ENCODE measurements at regions not wholly inside any gene's neighbourhood (a gene's known extent, or its start where the extent isn't known, plus 50 kb on each side); places are given as distances from the start of the nearest gene placed in this dataset.
A peak's percentile ranks its signal among the peaks of the same experiment; 100 is the strongest.

GRCh38 chr7:131100357-131101054 lies 227.2 kb upstream of the MKLN1 start:
- no peak for DNase-seq (ENCODE audit: low read depth in 2 of 2, low spot score in 1 of 2)

DNA sequence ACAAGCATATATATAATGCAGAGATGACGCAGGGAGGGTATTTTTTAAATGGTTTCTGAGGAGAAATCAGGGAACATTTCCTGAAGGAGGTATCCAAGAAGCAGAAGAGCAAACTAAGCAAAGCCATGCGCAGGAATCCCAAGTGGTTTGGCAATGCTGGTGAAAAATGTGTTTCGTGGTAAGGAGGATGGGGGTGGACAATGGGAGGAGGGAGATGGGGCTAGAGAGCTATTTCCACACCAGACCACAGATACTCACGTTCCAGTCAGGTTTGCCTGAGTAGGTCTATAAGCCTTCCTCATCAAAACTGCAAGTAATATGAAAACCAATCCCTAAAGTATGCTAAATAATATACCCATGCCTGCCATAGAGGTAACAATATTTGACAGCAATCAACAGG lies 223.7 kb upstream of the MKLN1 start:
- no peak for DNase-seq (ENCODE audit: low read depth in 2 of 2, low spot score in 1 of 2)

- no peak for DNase-seq (ENCODE audit: low read depth in 2 of 2, low spot score in 1 of 2)
Observed at GRCh38 chr7:131104596-131105293, 222.9 kb upstream of the MKLN1 start.

- DNase-seq (ENCODE audit: low read depth in 2 of 2, low spot score in 1 of 2): no peak
Observed at GRCh38 chr7:131105294-131105798, 222.3 kb upstream of the MKLN1 start.

- DNase-seq (ENCODE audit: low read depth in 2 of 2, low spot score in 1 of 2): peak; percentile 55 to 62
Observed at GRCh38 chr7:131105799-131106680, 221.6 kb upstream of the MKLN1 start.

DNA sequence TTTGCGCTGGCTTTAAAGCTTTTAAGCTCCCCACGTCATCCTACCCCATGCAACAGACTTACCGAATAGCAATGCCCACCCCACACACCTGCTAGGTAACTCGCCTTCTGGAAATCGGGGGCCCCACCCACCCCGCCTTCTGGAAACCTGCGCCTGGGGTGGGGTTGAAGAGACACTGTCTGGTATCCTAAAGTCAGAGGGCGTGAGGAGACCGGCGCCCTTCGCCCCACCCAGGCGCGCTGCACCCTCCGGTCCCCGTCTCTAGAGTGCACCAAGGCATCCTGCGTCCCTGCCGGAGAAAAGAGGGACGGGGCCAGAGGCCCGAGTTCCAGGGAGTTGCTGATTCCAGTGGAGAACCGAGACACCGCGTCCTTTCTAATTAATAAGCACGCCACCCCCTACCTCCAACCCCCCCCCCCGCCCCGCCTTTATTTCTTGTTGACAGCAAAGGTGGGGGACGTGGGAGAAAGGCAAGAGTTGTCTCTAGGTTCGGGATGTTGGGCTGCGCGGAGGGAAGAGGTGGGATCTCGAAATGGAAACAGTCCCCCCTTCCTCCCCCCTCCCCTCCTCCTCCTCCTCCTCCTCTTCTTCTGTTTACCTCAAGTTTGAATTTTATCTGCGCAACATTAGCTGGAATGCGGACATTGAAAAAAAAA lies 220.9 kb upstream of the MKLN1 start:
- no peak for DNase-seq (ENCODE audit: low read depth in 2 of 2, low spot score in 1 of 2)

- DNase-seq (ENCODE audit: low read depth in 2 of 2, low spot score in 1 of 2): peak in 1 of 2 donors; percentile 50
Observed at GRCh38 chr7:131107337-131108211, 220.1 kb upstream of the MKLN1 start.

DNA sequence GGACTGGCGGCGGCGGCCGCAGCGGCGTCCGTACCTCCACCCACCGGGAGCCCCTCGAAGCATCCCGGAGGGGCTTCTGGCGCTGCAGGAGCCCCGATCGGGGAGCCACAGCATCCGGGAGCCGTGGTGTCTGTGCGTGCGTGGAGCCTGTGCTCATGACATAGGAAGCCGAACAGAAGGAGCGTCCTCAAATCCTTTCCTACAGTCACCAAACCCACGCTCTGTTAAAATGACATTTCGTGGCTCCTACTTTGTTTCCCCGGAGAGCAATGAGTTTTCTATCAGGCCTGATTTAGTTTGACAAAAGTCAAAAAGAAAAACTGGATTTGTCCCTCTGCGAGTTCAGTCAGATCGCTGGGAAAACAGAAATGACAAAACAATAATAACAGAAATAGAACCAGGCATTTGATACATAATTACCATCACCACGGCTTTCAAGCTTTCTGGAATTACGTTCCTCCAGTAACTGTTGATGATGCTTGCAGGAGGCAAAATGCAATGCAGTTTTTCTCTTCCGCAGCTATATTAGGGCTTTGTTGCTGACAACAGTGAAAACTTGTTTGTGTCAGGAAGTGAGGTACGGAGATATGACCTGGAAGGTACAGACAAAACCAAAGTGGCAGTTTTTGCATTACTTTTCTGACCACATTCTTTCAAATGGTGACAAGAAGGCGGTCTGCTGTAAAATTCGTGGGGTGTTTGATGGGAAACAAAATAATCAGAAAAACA lies 219.3 kb upstream of the MKLN1 start:
- no peak for DNase-seq (ENCODE audit: low read depth in 2 of 2, low spot score in 1 of 2)

DNA sequence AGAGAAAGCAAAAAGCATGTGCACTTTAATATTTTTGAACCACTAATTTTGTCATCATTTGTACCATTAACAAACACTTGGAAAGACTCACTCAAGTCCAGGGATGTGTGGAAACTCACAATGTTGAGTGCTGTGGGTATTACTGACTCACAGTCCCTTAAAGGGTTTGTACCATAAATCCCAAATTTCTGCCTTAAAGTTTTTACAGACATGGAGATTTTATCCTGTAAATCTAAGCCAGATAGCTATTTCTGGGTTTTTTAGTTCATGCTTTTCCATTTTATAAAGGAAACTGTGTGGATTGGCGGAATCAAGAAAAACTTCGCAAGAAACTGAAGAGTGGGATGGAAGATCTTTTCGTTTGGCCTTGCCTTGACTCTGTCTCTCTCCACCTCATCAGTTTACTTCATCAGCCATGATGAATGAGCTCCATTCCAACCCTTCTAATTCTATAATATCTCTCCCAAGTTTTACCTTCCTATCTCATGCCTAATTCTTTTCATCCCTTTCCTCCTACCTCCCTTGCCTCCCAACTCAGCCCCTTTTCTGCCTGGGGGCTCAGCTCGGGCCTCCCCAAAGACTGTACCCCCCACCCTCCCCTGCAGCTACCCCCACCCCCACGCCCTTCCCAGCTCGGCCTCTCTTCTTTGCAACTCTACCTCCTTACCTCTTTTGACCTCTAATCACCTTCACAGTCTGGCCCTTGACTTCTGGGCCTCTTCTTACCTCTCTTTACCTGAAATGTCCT lies 218.5 kb upstream of the MKLN1 start:
- DNase-seq (ENCODE audit: low read depth in 2 of 2, low spot score in 1 of 2): no peak

- peak in 1 of 2 donors; percentile 49 for DNase-seq (ENCODE audit: low read depth in 2 of 2, low spot score in 1 of 2)
Observed at GRCh38 chr7:131109759-131110296, 217.8 kb upstream of the MKLN1 start.

- no peak for DNase-seq (ENCODE audit: low read depth in 2 of 2, low spot score in 1 of 2)
Observed at GRCh38 chr7:131110297-131111080, 217.2 kb upstream of the MKLN1 start.

- no peak for DNase-seq (ENCODE audit: low read depth in 2 of 2, low spot score in 1 of 2)
Observed at GRCh38 chr7:131111081-131111576, 216.5 kb upstream of the MKLN1 start.

DNA sequence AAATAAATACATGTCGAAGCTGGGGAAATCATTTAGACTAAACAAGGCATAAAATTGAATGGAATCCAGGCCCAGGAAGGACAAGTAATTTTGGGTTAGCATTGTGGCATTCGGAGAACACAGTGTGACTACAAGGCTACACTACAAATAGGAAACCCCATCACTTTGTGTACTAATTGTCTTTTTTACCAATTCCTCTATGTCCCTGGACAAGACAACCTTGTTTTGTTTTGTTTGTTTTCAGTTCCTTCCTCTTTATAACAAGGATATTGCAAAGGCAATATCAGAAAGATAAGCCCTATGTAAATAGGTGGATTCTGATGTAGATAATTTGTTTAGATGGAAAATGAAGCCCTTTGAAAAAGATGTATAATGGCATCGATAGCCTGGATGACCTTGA lies 215.9 kb upstream of the MKLN1 start:
- DNase-seq (ENCODE audit: low read depth in 2 of 2, low spot score in 1 of 2): no peak

DNA sequence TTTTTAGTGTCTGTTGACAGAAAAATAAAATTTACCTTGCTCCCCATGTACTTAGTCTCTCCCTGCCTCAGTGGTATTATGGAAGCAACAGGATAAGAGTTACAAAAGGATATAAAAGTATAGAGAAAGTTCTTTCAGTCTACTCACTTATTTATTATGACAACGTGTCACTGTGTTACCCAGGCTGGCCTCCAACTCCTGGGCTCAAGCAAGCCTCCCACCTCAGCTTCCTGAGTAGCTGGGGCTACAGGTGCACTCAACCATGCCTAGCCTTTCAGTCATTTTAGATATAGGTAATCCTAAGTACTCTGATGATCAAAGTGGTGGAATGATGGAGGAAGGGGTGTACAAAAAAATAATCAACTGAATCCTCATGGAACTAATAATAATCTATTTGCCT lies 215.2 kb upstream of the MKLN1 start:
- no peak for DNase-seq (ENCODE audit: low read depth in 2 of 2, low spot score in 1 of 2)

DNA sequence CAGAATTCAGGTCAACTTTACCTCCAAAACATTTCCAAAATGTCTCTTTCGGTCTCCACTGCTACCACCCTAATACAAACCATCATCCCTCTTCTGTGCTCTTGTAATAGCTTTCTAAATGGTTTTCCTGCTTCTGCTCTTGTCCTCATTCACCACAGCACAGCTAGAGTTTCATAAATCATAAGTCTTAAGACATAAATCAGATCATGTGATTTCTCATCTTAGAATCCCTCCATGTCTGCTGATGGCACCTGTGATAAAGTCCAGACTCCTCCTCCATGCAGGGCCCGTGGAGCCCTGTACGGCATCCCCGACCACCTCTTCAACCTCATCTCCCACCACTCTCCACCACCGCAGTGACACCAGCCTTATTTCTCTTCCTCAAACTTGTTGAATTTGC lies 212.3 kb upstream of the MKLN1 start:
- DNase-seq (ENCODE audit: low read depth in 2 of 2, low spot score in 1 of 2): no peak

- DNase-seq (ENCODE audit: low read depth in 2 of 2, low spot score in 1 of 2): no peak
Observed at GRCh38 chr7:131117439-131117838, 210.2 kb upstream of the MKLN1 start.

DNA sequence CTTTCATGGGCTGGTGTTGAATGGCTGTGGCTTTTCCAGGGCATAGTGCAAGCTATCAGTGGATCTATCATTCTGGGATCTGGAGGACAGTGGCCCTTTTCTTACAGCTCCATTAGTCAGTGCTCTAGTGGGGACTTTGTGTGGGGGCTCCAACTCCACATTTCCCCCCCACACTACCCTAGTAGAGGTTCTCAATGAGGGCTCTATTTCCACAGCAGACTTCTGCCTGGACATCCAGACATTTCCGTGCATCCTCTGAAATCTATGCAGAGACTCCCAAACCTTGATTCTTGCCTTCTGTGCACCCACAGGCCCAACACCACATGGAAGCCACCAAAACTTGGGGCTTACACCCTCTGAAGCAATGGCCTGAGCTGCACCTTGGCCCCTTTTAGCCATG lies 208.3 kb upstream of the MKLN1 start:
- DNase-seq (ENCODE audit: low read depth in 2 of 2, low spot score in 1 of 2): no peak

DNA sequence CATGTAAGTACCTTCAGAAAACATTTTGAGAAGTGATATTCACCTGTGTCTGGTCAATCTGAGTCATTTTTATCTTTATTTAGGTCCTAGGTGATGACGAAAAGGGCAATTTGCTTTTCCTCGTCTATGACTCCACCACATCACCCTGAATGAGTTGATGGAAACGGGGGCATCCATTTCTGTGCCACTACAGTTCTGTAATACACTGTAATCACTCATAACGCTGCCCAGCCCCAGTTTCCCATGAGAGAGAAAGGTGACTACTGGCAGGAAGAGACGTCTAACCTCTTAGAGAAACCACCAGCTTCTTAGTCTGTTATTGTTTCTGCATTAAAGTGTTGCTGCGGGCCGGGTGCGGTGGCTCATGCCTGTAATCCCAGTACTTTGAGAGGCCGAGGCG lies 205.3 kb upstream of the MKLN1 start:
- no peak for DNase-seq (ENCODE audit: low read depth in 2 of 2, low spot score in 1 of 2)

Data from stimulated activated CD8-positive, alpha-beta memory T cell treated with anti-CD3 and anti-CD28 coated beads, Interleukin-4, amount 100 ng/mL, for 1 hour (primary cell).